C4-2B (cell line): ENCODE measurements at regions not wholly inside any gene's neighbourhood (a gene's known extent, or its start where the extent isn't known, plus 50 kb on each side); places are given as distances from the start of the nearest gene placed in this dataset.

Experiments
- CTCF ChIP-seq: fragments of 450-650 bp; conservative IDR thresholded peaks from 2 replicates; pipeline ENCODE4 v1.5.1; 2017; ENCODE audit warnings: mild to moderate bottlenecking
- ZFX ChIP-seq: fragments of 450-650 bp; IDR thresholded peaks from 2 replicates; pipeline ENCODE4 v1.6.1; 2017

DNA sequence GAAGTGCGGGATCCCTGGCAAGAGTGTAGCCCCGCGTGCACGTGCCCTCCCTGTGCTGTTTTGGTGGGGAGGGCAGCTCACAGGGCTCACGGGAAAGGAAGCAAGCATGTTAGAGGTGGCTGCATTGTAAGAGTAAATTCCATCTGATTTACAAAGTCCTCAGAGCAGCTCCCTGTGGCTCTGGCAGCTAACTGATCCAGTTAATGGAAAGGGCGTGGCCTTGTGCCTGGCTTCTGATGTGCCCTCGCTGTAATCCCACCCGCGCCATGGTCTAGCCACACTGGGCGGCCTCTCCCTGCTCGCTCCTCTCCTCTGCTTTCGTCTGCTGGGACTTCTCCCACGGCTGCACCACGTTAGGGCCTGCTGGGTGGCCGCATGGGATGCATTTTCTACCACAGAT lies 258.5 kb downstream of the FGF9 start:
- no peak for TF ChIP-seq CTCF
- no peak for TF ChIP-seq ZFX
